HEK293 (cell line): ENCODE measurements at regions not wholly inside any gene's neighbourhood (a gene's known extent, or its start where the extent isn't known, plus 50 kb on each side); places are given as distances from the start of the nearest gene placed in this dataset.

Experiments
- CTCF ChIA-PET: fragments of 350-600 bp; formaldehyde crosslinking; extraction: SDS; loops from one replicate; lab custom pipeline; 2021; ENCODE audit warnings: antibody characterized with exemption; lab: Yijun Ruan, JAX
- POLR2A ChIA-PET: fragments of 300-600 bp; formaldehyde crosslinking; extraction: SDS; loops from one replicate; lab custom pipeline; 2020; ENCODE audit warnings: antibody characterized with exemption, inconsistent platforms; lab: Yijun Ruan, JAX
- H3K27ac ChIP-seq: fragments of 200-500 bp; sonication (Bioruptor generic); 2 replicates; pipeline ENCODE4 v1.5.1; 2014; ENCODE audit warnings: low read depth, low read length, control low read depth, inconsistent platforms; ENCODE audit errors: extremely low read depth
- H3K36me3 ChIP-seq, 2 experiments: fragments of 200-500 bp in 1 of 2; sonication (Bioruptor generic) in 1 of 2; 1 replicate in 1 of 2; 2 replicates in 1 of 2; pipeline ENCODE4 v1.5.1; 2014 to 2017; ENCODE audit warnings: inconsistent platforms in 2 of 2, low read length in 2 of 2; ENCODE audit not compliant: control insufficient read depth in 2 of 2, insufficient read depth in 1 of 2
- H3K4me1 ChIP-seq: fragments of 200-500 bp; sonication (Bioruptor generic); 2 replicates; pipeline ENCODE4 v1.5.1; 2014; ENCODE audit warnings: mild to moderate bottlenecking, low read length, inconsistent platforms; ENCODE audit not compliant: control insufficient read depth, insufficient read depth
- H3K4me3 ChIP-seq: 2 replicates; pipeline ENCODE4 v1.5.1; 2011; ENCODE audit warnings: low read depth, mild to moderate bottlenecking, control low read depth, low read length, moderate library complexity
- H3K9me3 ChIP-seq: fragments of 200-500 bp; sonication (Bioruptor generic); 2 replicates; pipeline ENCODE4 v1.5.1; 2014; ENCODE audit warnings: low read depth, low read length, inconsistent platforms; ENCODE audit not compliant: control insufficient read depth, insufficient read depth
- GLI2 ChIP-seq: fragments of 450-650 bp; formaldehyde crosslinking; IDR thresholded peaks from 2 replicates; pipeline ENCODE4; 2017; ENCODE audit warnings: missing biosample characterization, missing genetic modification characterization, low read depth, borderline replicate concordance
- GLIS1 ChIP-seq: fragments of 450-650 bp; formaldehyde crosslinking; IDR thresholded peaks from 2 replicates; pipeline ENCODE4 v1.5.1; 2016; ENCODE audit warnings: missing biosample characterization, missing genetic modification characterization
- MYNN ChIP-seq: fragments of 450-650 bp; formaldehyde crosslinking; IDR thresholded peaks from 2 replicates; pipeline ENCODE4 v1.5.1; 2016; ENCODE audit warnings: missing biosample characterization, missing genetic modification characterization, borderline replicate concordance
- SCRT2 ChIP-seq: fragments of 450-650 bp; formaldehyde crosslinking; IDR thresholded peaks from 2 replicates; pipeline ENCODE4 v1.5.1; 2016; ENCODE audit warnings: missing biosample characterization, missing genetic modification characterization
- ZFHX2 ChIP-seq: fragments of 450-650 bp; formaldehyde crosslinking; conservative IDR thresholded peaks from 2 replicates; pipeline ENCODE4 v1.5.1; 2016; ENCODE audit warnings: missing biosample characterization, missing genetic modification characterization
- ZNF140 ChIP-seq: fragments of 450-650 bp; formaldehyde crosslinking; IDR thresholded peaks from 2 replicates; pipeline ENCODE4 v1.5.1; 2016; ENCODE audit warnings: missing biosample characterization, missing genetic modification characterization
- ZNF202 ChIP-seq: fragments of 450-650 bp; formaldehyde crosslinking; IDR thresholded peaks from 2 replicates; pipeline ENCODE4 v1.5.1; 2016; ENCODE audit warnings: missing biosample characterization, missing genetic modification characterization, borderline replicate concordance
- ZNF292 ChIP-seq: fragments of 450-650 bp; formaldehyde crosslinking; IDR thresholded peaks from 2 replicates; pipeline ENCODE4 v1.5.1; 2016; ENCODE audit warnings: low read depth, missing biosample characterization, missing genetic modification characterization, borderline replicate concordance
- ZNF311 ChIP-seq: fragments of 450-650 bp; formaldehyde crosslinking; IDR thresholded peaks from 2 replicates; pipeline ENCODE4 v1.5.1; 2017; ENCODE audit warnings: missing biosample characterization, missing genetic modification characterization, borderline replicate concordance
- ZNF37A ChIP-seq: fragments of 450-650 bp; IDR thresholded peaks from 2 replicates; pipeline ENCODE4 v1.5.1; 2018; ENCODE audit warnings: missing biosample characterization, missing genetic modification characterization
- ZNF404 ChIP-seq: fragments of 450-650 bp; formaldehyde crosslinking; IDR thresholded peaks from 2 replicates; pipeline ENCODE4 v1.5.1; 2017; ENCODE audit warnings: missing biosample characterization, missing genetic modification characterization
- ZNF426 ChIP-seq: fragments of 450-650 bp; formaldehyde crosslinking; IDR thresholded peaks from 2 replicates; pipeline ENCODE4 v1.5.1; 2017; ENCODE audit warnings: missing biosample characterization, missing genetic modification characterization, mild to moderate bottlenecking, inconsistent platforms, moderate library complexity
- ZNF433 ChIP-seq: fragments of 450-650 bp; formaldehyde crosslinking; IDR thresholded peaks from 2 replicates; pipeline ENCODE4 v1.5.1; 2016; ENCODE audit warnings: missing biosample characterization, missing genetic modification characterization, low read depth
- ZNF473 ChIP-seq: fragments of 450-650 bp; formaldehyde crosslinking; IDR thresholded peaks from 2 replicates; pipeline ENCODE4 v1.5.1; 2017; ENCODE audit warnings: missing biosample characterization, missing genetic modification characterization
- ZNF621 ChIP-seq: fragments of 450-650 bp; formaldehyde crosslinking; IDR thresholded peaks from 2 replicates; pipeline ENCODE4 v1.5.1; 2017; ENCODE audit warnings: missing biosample characterization, missing genetic modification characterization
- TF ChIP-seq, protein P1 (sequence below): fragments of 450-650 bp; formaldehyde crosslinking; IDR thresholded peaks from 2 replicates; pipeline ENCODE4 v1.5.1; 2016; ENCODE audit warnings: missing biosample characterization, missing genetic modification characterization, borderline replicate concordance
- TF ChIP-seq, protein P2 (sequence below): fragments of 450-650 bp; formaldehyde crosslinking; IDR thresholded peaks from 2 replicates; pipeline ENCODE4 v1.5.1; 2016; ENCODE audit warnings: missing biosample characterization, missing genetic modification characterization
- TF ChIP-seq, protein P3 (sequence below): fragments of 450-650 bp; formaldehyde crosslinking; IDR thresholded peaks from 2 replicates; pipeline ENCODE4 v1.5.1; 2016; ENCODE audit warnings: missing biosample characterization, missing genetic modification characterization
- TF ChIP-seq, protein P4 (sequence below): IDR thresholded peaks from 2 replicates; pipeline ENCODE4 v1.6.1; 2011; ENCODE audit warnings: mild to moderate bottlenecking, low read depth, low read length, borderline replicate concordance
- TF ChIP-seq, protein P5 (sequence below): fragments of 450-650 bp; formaldehyde crosslinking; IDR thresholded peaks from 2 replicates; pipeline ENCODE4 v1.5.1; 2016; ENCODE audit warnings: missing biosample characterization, missing genetic modification characterization
- TF ChIP-seq, protein P6 (sequence below): fragments of 450-650 bp; formaldehyde crosslinking; IDR thresholded peaks from 2 replicates; pipeline ENCODE4 v1.5.1; 2016; ENCODE audit warnings: missing biosample characterization, missing genetic modification characterization

DNA sequence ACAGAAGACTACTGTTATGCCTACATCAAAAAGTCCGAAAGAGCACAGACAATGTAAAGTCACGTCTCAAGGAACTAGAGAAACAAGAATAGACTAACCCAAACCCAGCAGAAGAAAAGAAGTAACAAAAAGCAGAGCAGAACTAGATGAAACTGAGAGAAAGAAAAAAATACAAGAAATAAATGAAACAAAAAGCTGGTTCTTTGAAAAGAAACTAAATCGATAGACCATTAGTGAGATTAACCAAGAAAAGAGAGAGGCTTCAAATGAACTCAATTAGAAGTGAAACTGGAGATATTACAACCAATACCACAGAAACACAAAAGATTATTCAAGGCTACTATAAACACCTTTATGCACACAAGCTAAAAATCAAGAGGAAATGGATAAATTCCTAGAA, 271.8 kb downstream of the MBD2 start:
- no peaks in the 10 kb centered on the region for H3K4me1 ChIP-seq
- H3K4me3 ChIP-seq = no peak overlapping the region
- H3K36me3 ChIP-seq = no peaks in the 10 kb centered on the region
- no peaks in the 10 kb centered on the region for H3K9me3 ChIP-seq
- ChIA-PET CTCF (no interaction called here), POLR2A (no interaction called here)
- no peak overlapping the region for H3K27ac ChIP-seq
- TF ChIP-seq MYNN (tag by site-specific recombination) = no peak
- TF ChIP-seq, protein P1, sequence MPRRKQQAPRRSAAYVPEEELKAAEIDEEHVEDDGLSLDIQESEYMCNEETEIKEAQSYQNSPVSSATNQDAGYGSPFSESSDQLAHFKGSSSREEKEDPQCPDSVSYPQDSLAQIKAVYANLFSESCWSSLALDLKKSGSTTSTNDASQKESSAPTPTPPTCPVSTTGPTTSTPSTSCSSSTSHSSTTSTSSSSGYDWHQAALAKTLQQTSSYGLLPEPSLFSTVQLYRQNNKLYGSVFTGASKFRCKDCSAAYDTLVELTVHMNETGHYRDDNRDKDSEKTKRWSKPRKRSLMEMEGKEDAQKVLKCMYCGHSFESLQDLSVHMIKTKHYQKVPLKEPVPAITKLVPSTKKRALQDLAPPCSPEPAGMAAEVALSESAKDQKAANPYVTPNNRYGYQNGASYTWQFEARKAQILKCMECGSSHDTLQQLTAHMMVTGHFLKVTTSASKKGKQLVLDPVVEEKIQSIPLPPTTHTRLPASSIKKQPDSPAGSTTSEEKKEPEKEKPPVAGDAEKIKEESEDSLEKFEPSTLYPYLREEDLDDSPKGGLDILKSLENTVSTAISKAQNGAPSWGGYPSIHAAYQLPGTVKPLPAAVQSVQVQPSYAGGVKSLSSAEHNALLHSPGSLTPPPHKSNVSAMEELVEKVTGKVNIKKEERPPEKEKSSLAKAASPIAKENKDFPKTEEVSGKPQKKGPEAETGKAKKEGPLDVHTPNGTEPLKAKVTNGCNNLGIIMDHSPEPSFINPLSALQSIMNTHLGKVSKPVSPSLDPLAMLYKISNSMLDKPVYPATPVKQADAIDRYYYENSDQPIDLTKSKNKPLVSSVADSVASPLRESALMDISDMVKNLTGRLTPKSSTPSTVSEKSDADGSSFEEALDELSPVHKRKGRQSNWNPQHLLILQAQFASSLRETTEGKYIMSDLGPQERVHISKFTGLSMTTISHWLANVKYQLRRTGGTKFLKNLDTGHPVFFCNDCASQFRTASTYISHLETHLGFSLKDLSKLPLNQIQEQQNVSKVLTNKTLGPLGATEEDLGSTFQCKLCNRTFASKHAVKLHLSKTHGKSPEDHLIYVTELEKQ (tag by site-specific recombination) = no peak
- TF ChIP-seq ZFHX2 (tag by site-specific recombination) = no peak
- TF ChIP-seq GLIS1 (tag by site-specific recombination) = no peak

DNA sequence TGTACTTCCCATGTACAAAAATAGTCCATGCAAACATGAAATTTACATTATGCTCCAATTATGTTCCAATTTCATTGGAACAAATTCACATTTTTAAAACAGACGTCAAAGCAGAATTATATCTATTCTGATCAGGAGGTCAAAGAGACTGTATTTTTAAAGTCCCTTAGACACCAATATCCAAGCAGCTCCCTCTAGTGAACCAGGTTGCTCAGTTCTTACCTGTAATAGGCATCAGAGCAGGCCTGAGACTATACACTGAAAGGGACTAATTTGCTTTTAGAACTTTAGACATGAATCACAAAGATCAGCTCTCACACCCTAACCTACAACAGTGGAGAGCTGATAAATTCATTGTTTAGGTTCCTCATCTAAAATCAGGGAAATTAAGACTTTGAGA, 273.9 kb downstream of the MBD2 start:
- Histone ChIP-seq H3K4me3 (no peak overlapping the region), H3K4me1 (no peaks in the 10 kb centered on the region), H3K27ac (no peak overlapping the region), H3K36me3 (no peaks in the 10 kb centered on the region), H3K9me3 (no peaks in the 10 kb centered on the region)
- ChIA-PET CTCF (no interaction called here), POLR2A (interaction anchor here (0.8 kb wide), 1 partner anchor 142 kb away, joined by 3 read pairs; no protein-coding TSS in a partner anchor)
- TF ChIP-seq, protein P2, sequence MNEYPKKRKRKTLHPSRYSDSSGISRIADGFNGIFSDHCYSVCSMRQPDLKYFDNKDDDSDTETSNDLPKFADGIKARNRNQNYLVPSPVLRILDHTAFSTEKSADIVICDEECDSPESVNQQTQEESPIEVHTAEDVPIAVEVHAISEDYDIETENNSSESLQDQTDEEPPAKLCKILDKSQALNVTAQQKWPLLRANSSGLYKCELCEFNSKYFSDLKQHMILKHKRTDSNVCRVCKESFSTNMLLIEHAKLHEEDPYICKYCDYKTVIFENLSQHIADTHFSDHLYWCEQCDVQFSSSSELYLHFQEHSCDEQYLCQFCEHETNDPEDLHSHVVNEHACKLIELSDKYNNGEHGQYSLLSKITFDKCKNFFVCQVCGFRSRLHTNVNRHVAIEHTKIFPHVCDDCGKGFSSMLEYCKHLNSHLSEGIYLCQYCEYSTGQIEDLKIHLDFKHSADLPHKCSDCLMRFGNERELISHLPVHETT = no peak
- TF ChIP-seq ZNF621 (tag by site-specific recombination) (no peak), ZNF404 (tag by site-specific recombination) (no peak), SCRT2 (tag by site-specific recombination) (no peak), ZNF202 (tag by site-specific recombination) (no peak), ZNF473 (tag by site-specific recombination) (no peak), ZNF37A (tag by site-specific recombination) (no peak), ZNF311 (tag by site-specific recombination) (no peak)
- TF ChIP-seq, protein P3, sequence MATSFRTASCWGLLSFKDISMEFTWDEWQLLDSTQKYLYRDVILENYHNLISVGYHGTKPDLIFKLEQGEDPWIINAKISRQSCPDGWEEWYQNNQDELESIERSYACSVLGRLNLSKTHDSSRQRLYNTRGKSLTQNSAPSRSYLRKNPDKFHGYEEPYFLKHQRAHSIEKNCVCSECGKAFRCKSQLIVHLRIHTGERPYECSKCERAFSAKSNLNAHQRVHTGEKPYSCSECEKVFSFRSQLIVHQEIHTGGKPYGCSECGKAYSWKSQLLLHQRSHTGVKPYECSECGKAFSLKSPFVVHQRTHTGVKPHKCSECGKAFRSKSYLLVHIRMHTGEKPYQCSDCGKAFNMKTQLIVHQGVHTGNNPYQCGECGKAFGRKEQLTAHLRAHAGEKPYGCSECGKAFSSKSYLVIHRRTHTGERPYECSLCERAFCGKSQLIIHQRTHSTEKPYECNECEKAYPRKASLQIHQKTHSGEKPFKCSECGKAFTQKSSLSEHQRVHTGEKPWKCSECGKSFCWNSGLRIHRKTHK (tag by site-specific recombination) = no peak
- TF ChIP-seq, protein P4, sequence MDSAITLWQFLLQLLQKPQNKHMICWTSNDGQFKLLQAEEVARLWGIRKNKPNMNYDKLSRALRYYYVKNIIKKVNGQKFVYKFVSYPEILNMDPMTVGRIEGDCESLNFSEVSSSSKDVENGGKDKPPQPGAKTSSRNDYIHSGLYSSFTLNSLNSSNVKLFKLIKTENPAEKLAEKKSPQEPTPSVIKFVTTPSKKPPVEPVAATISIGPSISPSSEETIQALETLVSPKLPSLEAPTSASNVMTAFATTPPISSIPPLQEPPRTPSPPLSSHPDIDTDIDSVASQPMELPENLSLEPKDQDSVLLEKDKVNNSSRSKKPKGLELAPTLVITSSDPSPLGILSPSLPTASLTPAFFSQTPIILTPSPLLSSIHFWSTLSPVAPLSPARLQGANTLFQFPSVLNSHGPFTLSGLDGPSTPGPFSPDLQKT = no peak

DNA sequence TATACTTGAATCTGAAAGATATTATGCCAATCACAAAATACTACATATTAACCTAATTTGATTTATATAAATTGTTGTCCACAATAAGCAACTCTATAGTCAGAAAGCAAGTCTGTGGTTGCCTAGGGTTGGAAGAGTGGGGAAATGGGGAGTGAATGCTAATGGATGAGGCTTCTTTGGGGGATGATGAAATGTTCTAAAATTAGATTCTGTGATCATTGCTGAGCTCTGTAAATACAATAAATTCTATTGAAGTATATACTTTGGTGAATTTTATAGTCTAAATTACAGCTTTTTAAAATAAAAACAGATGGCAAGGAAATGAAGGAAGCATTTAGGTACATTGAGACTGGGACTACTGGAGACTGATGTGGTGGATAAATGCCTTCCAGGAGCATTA, 275.5 kb downstream of the MBD2 start:
- Histone ChIP-seq H3K27ac (no peak overlapping the region), H3K36me3 (no peaks in the 10 kb centered on the region), H3K4me3 (no peak overlapping the region), H3K4me1 (no peaks in the 10 kb centered on the region), H3K9me3 (no peaks in the 10 kb centered on the region)
- CTCF ChIA-PET = interaction anchor here (0.6 to 1.0 kb wide), 3 partner anchors 179 to 1576 kb away, joined by 3 to 4 read pairs (median 3); no protein-coding TSS in a partner anchor
- POLR2A ChIA-PET = no interaction called here
- TF ChIP-seq GLI2 (tag by site-specific recombination) = no peak
- TF ChIP-seq ZNF292 (tag by site-specific recombination) = no peak
- no peak for TF ChIP-seq ZNF426 (tag by site-specific recombination)
- TF ChIP-seq, protein P5, sequence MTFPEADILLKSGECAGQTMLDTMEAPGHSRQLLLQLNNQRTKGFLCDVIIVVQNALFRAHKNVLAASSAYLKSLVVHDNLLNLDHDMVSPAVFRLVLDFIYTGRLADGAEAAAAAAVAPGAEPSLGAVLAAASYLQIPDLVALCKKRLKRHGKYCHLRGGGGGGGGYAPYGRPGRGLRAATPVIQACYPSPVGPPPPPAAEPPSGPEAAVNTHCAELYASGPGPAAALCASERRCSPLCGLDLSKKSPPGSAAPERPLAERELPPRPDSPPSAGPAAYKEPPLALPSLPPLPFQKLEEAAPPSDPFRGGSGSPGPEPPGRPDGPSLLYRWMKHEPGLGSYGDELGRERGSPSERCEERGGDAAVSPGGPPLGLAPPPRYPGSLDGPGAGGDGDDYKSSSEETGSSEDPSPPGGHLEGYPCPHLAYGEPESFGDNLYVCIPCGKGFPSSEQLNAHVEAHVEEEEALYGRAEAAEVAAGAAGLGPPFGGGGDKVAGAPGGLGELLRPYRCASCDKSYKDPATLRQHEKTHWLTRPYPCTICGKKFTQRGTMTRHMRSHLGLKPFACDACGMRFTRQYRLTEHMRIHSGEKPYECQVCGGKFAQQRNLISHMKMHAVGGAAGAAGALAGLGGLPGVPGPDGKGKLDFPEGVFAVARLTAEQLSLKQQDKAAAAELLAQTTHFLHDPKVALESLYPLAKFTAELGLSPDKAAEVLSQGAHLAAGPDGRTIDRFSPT (tag by site-specific recombination) = no peak
- TF ChIP-seq, protein P6, sequence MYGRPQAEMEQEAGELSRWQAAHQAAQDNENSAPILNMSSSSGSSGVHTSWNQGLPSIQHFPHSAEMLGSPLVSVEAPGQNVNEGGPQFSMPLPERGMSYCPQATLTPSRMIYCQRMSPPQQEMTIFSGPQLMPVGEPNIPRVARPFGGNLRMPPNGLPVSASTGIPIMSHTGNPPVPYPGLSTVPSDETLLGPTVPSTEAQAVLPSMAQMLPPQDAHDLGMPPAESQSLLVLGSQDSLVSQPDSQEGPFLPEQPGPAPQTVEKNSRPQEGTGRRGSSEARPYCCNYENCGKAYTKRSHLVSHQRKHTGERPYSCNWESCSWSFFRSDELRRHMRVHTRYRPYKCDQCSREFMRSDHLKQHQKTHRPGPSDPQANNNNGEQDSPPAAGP (tag by site-specific recombination) = no peak
- no peak for TF ChIP-seq ZNF433 (tag by site-specific recombination)
- TF ChIP-seq ZNF140 (tag by site-specific recombination) = no peak
